ENCODE measurements at regions not wholly inside any gene's neighbourhood (a gene's known extent, or its start where the extent isn't known, plus 50 kb on each side); places are given as distances from the start of the nearest gene placed in this dataset.

- TF ChIP-seq CTCF (conservative IDR thresholded peaks at IDR 0.05; ENCODE audit: low read depth, low read length) (no peak), EZH2phosphoT487 (IDR thresholded peaks at IDR 0.05; ENCODE audit: borderline replicate concordance, low read length) (no peak)
Measured at GRCh38 chr20:39660965-39661364, 698.8 kb downstream of the DHX35 start.
